ENCODE measurements at regions not wholly inside any gene's neighbourhood (a gene's known extent, or its start where the extent isn't known, plus 50 kb on each side); places are given as distances from the start of the nearest gene placed in this dataset.

DNA sequence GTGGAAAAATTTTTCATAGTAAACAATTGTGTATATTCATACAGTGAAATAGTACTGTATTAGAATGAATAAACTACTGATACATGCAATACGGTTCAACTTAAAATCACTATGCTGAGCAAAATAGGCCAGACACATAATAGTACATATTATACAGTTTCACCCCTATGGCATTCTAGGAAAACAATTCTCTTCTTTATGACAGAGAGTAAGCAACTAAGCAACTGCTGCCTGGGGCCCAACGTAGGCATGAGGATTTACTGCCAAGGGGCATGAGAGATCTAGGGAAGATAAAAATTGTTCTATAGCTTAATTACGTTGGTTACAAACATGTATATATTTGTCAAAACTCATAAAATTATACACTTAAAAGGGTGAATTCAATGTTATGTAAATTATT lies 180.2 kb downstream of the DRD1 start:
- ATAC-seq (no peak), DNase-seq (no peak)
- no peak overlapping the region for H3K27ac ChIP-seq
- WGBS (ENCODE audit: insufficient coverage, low coverage, low lambda C conversion rate, missing lambda C conversion rate): 84% methylated on average over 3 of the region's 3 CpGs
- no peaks in the 10 kb centered on the region for H3K27me3 ChIP-seq
- no peaks in the 10 kb centered on the region for H3K4me1 ChIP-seq
- TF ChIP-seq POLR2A (IDR thresholded peaks at IDR 0.05): no peak
- TF ChIP-seq, protein P1, sequence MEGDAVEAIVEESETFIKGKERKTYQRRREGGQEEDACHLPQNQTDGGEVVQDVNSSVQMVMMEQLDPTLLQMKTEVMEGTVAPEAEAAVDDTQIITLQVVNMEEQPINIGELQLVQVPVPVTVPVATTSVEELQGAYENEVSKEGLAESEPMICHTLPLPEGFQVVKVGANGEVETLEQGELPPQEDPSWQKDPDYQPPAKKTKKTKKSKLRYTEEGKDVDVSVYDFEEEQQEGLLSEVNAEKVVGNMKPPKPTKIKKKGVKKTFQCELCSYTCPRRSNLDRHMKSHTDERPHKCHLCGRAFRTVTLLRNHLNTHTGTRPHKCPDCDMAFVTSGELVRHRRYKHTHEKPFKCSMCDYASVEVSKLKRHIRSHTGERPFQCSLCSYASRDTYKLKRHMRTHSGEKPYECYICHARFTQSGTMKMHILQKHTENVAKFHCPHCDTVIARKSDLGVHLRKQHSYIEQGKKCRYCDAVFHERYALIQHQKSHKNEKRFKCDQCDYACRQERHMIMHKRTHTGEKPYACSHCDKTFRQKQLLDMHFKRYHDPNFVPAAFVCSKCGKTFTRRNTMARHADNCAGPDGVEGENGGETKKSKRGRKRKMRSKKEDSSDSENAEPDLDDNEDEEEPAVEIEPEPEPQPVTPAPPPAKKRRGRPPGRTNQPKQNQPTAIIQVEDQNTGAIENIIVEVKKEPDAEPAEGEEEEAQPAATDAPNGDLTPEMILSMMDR (IDR thresholded peaks at IDR 0.05): no peak
- H3K9me3 ChIP-seq: no peaks in the 10 kb centered on the region
- no peak overlapping the region for H3K4me3 ChIP-seq
- intact Hi-C loops (cut with DNase I): no loop called here
- H3K36me3 ChIP-seq: no peaks in the 10 kb centered on the region

DNA sequence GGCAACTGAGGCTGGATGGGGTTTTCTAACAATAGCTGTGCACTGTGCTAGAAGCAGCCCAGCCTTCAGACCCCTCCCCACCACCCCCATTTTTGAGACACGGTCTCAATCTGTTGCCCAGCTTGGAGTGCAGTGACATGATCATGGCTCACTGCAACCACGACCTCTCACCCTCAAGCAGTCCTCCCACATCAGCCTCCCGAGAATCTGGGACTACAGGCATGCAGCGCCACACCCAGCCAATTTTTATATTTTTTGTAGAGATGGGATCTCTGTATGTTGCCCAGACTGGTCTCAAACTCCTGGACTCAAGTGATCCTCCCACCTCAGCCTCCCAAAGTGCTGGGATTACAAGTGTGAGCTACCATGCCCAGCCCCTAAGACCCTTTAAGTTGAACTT lies 182.5 kb downstream of the DRD1 start:
- intact Hi-C loops (cut with DNase I): no loop called here
- TF ChIP-seq POLR2A (IDR thresholded peaks at IDR 0.05): no peak
- TF ChIP-seq, protein P1 (IDR thresholded peaks at IDR 0.05): no peak
- Histone ChIP-seq H3K4me3 (no peak overlapping the region), H3K27ac (no peak overlapping the region), H3K9me3 (no peaks in the 10 kb centered on the region), H3K4me1 (no peaks in the 10 kb centered on the region), H3K27me3 (no peaks in the 10 kb centered on the region), H3K36me3 (no peaks in the 10 kb centered on the region)
- no peak for DNase-seq
- 60% methylated on average over 3 of the region's 4 CpGs for WGBS (ENCODE audit: insufficient coverage, low coverage, low lambda C conversion rate, missing lambda C conversion rate)
- no peak for ATAC-seq

DNA sequence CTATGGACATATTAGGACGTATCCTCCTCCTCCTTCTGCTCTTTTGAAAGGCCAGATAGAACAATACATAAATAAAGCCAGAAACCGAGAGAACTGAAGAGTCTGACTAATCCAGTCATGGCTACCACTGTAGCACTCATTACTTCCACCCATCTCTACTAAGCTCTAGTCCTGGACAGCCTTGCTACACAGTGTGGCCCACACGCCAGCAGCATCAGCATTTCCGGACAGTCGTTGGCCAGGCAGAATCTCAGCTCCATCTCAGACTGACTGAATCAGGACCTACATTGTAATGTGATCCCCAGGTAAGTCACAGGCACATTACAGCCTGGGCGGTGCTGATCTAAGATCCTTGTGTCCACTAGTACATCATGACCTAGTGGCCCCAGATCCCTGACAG lies 182.9 kb downstream of the DRD1 start:
- 36% methylated on average over 5 of the region's 6 CpGs for WGBS (ENCODE audit: insufficient coverage, low coverage, low lambda C conversion rate, missing lambda C conversion rate)
- Histone ChIP-seq H3K9me3 (no peaks in the 10 kb centered on the region), H3K27me3 (no peaks in the 10 kb centered on the region), H3K4me1 (no peaks in the 10 kb centered on the region), H3K27ac (no peak overlapping the region), H3K36me3 (no peaks in the 10 kb centered on the region), H3K4me3 (no peak overlapping the region)
- no peak for TF ChIP-seq POLR2A (IDR thresholded peaks at IDR 0.05)
- TF ChIP-seq, protein P1 (IDR thresholded peaks at IDR 0.05): no peak
- intact Hi-C loops (cut with DNase I): no loop called here
- ATAC-seq (no peak), DNase-seq (no peak)

DNA sequence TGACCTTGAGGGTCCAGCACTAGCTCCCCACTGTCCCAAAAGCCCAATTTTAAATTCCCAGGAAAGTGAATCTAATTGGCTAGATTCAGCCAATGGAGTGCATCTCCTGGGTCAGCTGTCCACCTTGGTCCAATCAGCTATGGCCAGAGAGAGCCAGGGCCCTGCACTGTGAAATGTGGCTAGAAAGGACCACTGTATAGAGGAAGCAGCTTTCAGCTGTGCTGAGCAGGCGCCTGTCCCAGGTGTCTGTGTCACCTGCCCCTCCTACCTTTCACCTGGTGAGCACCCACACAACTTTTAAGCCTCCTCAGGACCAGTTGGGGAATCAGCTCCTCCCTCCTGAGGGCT lies 186.2 kb downstream of the DRD1 start:
- Histone ChIP-seq H3K4me3 (no peak overlapping the region), H3K4me1 (no peaks in the 10 kb centered on the region), H3K9me3 (no peaks in the 10 kb centered on the region), H3K27me3 (no peaks in the 10 kb centered on the region), H3K27ac (no peak overlapping the region), H3K36me3 (no peaks in the 10 kb centered on the region)
- TF ChIP-seq POLR2A (IDR thresholded peaks at IDR 0.05): no peak
- TF ChIP-seq, protein P1 (IDR thresholded peaks at IDR 0.05): no peak
- DNase-seq: no peak
- intact Hi-C loops (cut with DNase I): no loop called here
- no peak for ATAC-seq
- WGBS (ENCODE audit: insufficient coverage, low coverage, low lambda C conversion rate, missing lambda C conversion rate): no CpG with 5 or more reads among the region's 1 CpG

DNA sequence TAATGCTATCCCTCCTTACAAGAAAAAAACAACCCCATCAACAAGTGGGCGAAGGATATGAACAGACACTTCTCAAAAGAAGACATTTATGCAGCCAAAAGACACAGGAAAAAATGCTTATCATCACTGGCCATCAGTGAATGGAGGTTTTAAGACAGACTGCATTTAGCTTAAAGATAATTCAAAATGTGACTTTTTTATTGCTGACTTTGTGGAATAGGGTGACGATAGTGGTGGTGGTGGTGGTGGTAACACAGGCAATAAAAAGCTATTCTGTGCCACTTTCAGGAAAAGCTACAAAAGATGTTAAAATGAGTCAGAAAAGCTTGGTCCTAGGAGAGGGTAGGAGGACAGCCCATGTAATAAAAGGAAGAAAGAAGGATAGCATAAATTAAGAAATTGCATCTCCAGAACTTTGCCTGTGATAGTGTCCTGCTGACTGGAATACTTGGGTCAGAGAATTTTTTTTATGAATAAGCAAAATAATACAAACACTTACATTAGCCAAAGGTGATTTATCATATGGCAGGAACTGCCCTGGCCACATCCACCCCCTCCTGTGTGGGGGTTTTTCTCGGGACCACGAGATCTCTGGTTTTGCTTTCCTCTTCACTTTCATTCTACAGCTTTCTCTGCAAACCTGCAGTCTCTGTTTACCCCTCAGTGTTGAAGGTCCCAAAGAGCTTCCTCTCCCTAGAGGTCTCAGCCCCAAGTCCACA lies 186.7 kb downstream of the DRD1 start:
- intact Hi-C loops (cut with DNase I): no loop called here
- WGBS (ENCODE audit: insufficient coverage, low coverage, low lambda C conversion rate, missing lambda C conversion rate): 53% methylated on average over 4 of the region's 4 CpGs

More for the DNA sequence above, 186.7 kb downstream of the DRD1 start:
- no peak overlapping the region for H3K4me3 ChIP-seq
- DNase-seq (no peak), ATAC-seq (no peak)
- H3K9me3 ChIP-seq: no peaks in the 10 kb centered on the region
- H3K4me1 ChIP-seq: no peaks in the 10 kb centered on the region
- H3K27me3 ChIP-seq: no peaks in the 10 kb centered on the region
- no peaks in the 10 kb centered on the region for H3K36me3 ChIP-seq
- TF ChIP-seq, protein P1 (IDR thresholded peaks at IDR 0.05): no peak
- TF ChIP-seq POLR2A (IDR thresholded peaks at IDR 0.05): no peak
- no peak overlapping the region for H3K27ac ChIP-seq

Measured in right lobe of liver (tissue), 6 donors.